Transverse colon (tissue), 4 donors: ENCODE measurements at regions not wholly inside any gene's neighbourhood (a gene's known extent, or its start where the extent isn't known, plus 50 kb on each side); places are given as distances from the start of the nearest gene placed in this dataset.
A peak's percentile ranks its signal among the peaks of the same experiment; 100 is the strongest.

ENCODE experiments used
- CTCF ChIP-seq, 5 experiments: fragments of 200-600 bp in 3 of 5; fragments of 450-650 bp in 2 of 5; sonication (generic) in 3 of 5; IDR thresholded peaks; 1 replicate in 2 of 5; 2 replicates in 3 of 5; pipeline ENCODE4 v1.5.1; 2016 to 2017; ENCODE audit warnings: antibody characterized with exemption in 5 of 5, inconsistent platforms in 3 of 5, mild to moderate bottlenecking in 2 of 5, moderate library complexity in 1 of 5
- POLR2A ChIP-seq: fragments of 450-650 bp; IDR thresholded peaks from one replicate; pipeline ENCODE4 v1.6.1; 2016; ENCODE audit warnings: antibody characterized with exemption, mild to moderate bottlenecking, moderate library complexity
- POLR2AphosphoS5 ChIP-seq, 3 donors: sonication (generic); formaldehyde crosslinking; IDR thresholded peaks; one replicate each; pipeline ENCODE4 v1.6.1; 2016; ENCODE audit warnings: antibody characterized with exemption in 3 of 3

GRCh38 chr18:21179590-21180220, 62.3 kb upstream of the GREB1L start:
- TF ChIP-seq CTCF (IDR thresholded peaks at IDR 0.05) = peak; percentile 59 to 75 (median 65)
- TF ChIP-seq POLR2A = no peak
- no peak for TF ChIP-seq POLR2AphosphoS5 (IDR thresholded peaks at IDR 0.05)
